ENCODE measurements at regions not wholly inside any gene's neighbourhood (a gene's known extent, or its start where the extent isn't known, plus 50 kb on each side); places are given as distances from the start of the nearest gene placed in this dataset.

DNA sequence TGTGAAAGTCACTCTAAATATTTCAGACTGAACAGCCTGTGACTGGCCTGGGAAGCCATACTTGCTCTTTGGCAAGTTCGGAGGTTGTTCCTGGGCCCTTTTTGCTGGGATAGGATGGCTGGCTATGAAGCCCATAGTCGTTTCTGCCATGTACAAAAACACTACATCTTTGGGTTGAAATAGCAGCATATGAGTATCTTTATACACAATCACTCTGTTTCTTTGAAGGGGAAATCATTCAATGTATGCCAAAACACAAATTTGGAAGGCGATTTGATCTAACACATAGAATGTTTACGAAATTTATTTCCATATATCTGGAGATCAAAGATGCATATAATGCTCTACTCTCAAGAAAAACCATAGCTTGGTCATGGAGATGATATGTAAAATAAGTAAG lies 192.9 kb downstream of the SQOR start:
- Histone ChIP-seq H4K20me1 (ENCODE audit: control insufficient read depth, insufficient read depth, insufficient read length) (no peaks in the 10 kb centered on the region), H2BK12ac (ENCODE audit: insufficient read length, low read depth, low read length) (no peak overlapping the region), H3K9me3 (ENCODE audit: control insufficient read depth, low read depth, low read length) (no peaks in the 10 kb centered on the region), H3K27ac (ENCODE audit: insufficient read length, low read depth, low read length) (no peak overlapping the region), H3K27me3 (ENCODE audit: insufficient read depth, low read length) (no peaks in the 10 kb centered on the region), H3K14ac (ENCODE audit: insufficient read depth, low read length) (no peak overlapping the region), H3K79me2 (ENCODE audit: insufficient read depth, low read length) (no peaks in the 10 kb centered on the region), H2BK120ac (ENCODE audit: low read depth, low read length, poor library complexity, severe bottlenecking) (no peak overlapping the region), H3K79me1 (ENCODE audit: insufficient read depth, low read depth, low read length, poor library complexity, severe bottlenecking) (no peaks in the 10 kb centered on the region), H2BK5ac (ENCODE audit: insufficient read length, low read length) (no peak overlapping the region), H3K56ac (ENCODE audit: insufficient read length, low read depth, low read length) (no peak overlapping the region), H3K4me1 (ENCODE audit: insufficient read depth, low read length) (no peaks in the 10 kb centered on the region), H3K18ac (ENCODE audit: insufficient read length, low read depth, low read length) (no peak overlapping the region), H2BK20ac (ENCODE audit: low read depth, low read length, poor library complexity, severe bottlenecking) (no peak overlapping the region), H2AFZ (ENCODE audit: low read length) (no peak overlapping the region), H4K5ac (ENCODE audit: insufficient read length, low read depth, low read length) (no peak overlapping the region), H3K4me2 (ENCODE audit: insufficient read depth, insufficient read length, low read length) (no peak overlapping the region), H2AK5ac (ENCODE audit: insufficient read length, low read length) (no peak overlapping the region), H3K23ac (ENCODE audit: insufficient read length, low read depth, low read length) (no peak overlapping the region), H2BK15ac (ENCODE audit: low read depth, low read length) (no peak overlapping the region), H4K91ac (ENCODE audit: insufficient read length, low read depth, low read length) (no peak overlapping the region), H3K23me2 (ENCODE audit: insufficient read length, low read depth, low read length, poor library complexity, severe bottlenecking) (no peaks in the 10 kb centered on the region), H3T11ph (ENCODE audit: low read length) (no peak overlapping the region), H3K9ac (ENCODE audit: extremely low read depth, insufficient read length, low read length) (no peak overlapping the region), H4K8ac (replicated peaks; ENCODE audit: insufficient read length, low read depth, low read length) (no peak overlapping the region), H3K4ac (ENCODE audit: low read depth, low read length) (no peak overlapping the region)
- Mint-ChIP-seq H3K27me3 (ENCODE audit: low read depth) (no peaks in the 10 kb centered on the region; the same call in 1 of the 2 replicates), H3K4me3 (no peak overlapping the region), H3K9me3 (peaks cover 13 to 18% of the 10 kb centered on the region in 2 experiments; a peak in 4 of 5 replicates), H3K36me3 (ENCODE audit: insufficient read depth in 1 of 3, low read depth in 3 of 3) (peaks cover 0 to 11% (median 4%) of the 10 kb centered on the region in 3 experiments; a peak in 3 of 7 replicates), H3K4me1 (no peaks in the 10 kb centered on the region; a peak in 1 of 4 replicates), H3K27ac (no peak overlapping the region)
- no CpG with 5 or more reads among the region's 4 CpGs for WGBS (ENCODE audit: extremely low coverage, insufficient read length, low lambda C conversion rate)
- no peak for DNase-seq
- TF ChIP-seq, protein P1, sequence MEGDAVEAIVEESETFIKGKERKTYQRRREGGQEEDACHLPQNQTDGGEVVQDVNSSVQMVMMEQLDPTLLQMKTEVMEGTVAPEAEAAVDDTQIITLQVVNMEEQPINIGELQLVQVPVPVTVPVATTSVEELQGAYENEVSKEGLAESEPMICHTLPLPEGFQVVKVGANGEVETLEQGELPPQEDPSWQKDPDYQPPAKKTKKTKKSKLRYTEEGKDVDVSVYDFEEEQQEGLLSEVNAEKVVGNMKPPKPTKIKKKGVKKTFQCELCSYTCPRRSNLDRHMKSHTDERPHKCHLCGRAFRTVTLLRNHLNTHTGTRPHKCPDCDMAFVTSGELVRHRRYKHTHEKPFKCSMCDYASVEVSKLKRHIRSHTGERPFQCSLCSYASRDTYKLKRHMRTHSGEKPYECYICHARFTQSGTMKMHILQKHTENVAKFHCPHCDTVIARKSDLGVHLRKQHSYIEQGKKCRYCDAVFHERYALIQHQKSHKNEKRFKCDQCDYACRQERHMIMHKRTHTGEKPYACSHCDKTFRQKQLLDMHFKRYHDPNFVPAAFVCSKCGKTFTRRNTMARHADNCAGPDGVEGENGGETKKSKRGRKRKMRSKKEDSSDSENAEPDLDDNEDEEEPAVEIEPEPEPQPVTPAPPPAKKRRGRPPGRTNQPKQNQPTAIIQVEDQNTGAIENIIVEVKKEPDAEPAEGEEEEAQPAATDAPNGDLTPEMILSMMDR (conservative IDR thresholded peaks at IDR 0.05): no peak

Measured in H9 (cell line).